Ectodermal cell (in vitro differentiated cells): ENCODE measurements at regions not wholly inside any gene's neighbourhood (a gene's known extent, or its start where the extent isn't known, plus 50 kb on each side); places are given as distances from the start of the nearest gene placed in this dataset.

ENCODE experiments used
- H3K27ac ChIP-seq: 2 replicates; pipeline ENCODE4 v1.7.0; 2013; ENCODE audit warnings: mild to moderate bottlenecking, low read depth, low read length; ENCODE audit not compliant: insufficient read depth, poor library complexity, severe bottlenecking
- H3K27me3 ChIP-seq: 2 replicates; pipeline ENCODE4 v1.7.0; 2013; ENCODE audit warnings: mild to moderate bottlenecking, low read length; ENCODE audit not compliant: insufficient read depth, control insufficient read depth, poor library complexity, severe bottlenecking
- H3K36me3 ChIP-seq: one replicate; pipeline ENCODE4 v1.7.0; 2013; ENCODE audit warnings: low read length; ENCODE audit not compliant: control insufficient read depth, insufficient read depth
- H3K4me1 ChIP-seq: one replicate; pipeline ENCODE4 v1.7.0; 2013; ENCODE audit warnings: low read length; ENCODE audit not compliant: control insufficient read depth, insufficient read depth
- H3K4me3 ChIP-seq: 2 replicates; pipeline ENCODE4 v1.7.0; 2013; ENCODE audit warnings: low read depth, low read length, control low read depth; ENCODE audit not compliant: insufficient read depth
- H3K9me3 ChIP-seq: 2 replicates; pipeline ENCODE4 v1.7.0; 2013; ENCODE audit warnings: mild to moderate bottlenecking, low read length, moderate library complexity; ENCODE audit not compliant: control insufficient read depth
- WGBS, 2 experiments: methylation state at CpG; one replicate each; pipeline ENCODE4 v1.1.7; 2013; ENCODE audit warnings: missing lambda C conversion rate in 2 of 2; 5-methylcytosine and 5-hydroxymethylcytosine counted together

DNA sequence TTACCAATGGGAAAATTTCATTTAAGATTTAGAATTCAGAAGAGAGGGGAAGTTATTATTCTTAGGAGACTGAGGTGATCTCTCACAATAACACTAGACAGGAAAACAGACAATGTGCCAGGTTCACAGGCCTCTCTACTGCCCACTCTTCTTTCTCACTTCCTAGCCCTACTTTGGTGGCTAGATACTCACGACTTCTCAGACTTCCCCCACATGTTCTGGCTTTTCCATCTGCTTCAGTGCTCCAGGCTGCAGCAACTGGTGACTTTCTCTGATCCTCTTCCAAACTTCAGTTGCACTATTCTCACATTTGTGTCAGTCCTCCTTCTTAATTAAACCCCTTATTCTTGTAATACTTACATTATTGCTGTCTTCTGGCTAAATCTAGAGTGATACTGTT, 208.7 kb upstream of the KCTD3 start:
- Histone ChIP-seq H3K4me1 (no peaks in the 10 kb centered on the region), H3K27ac (no peak overlapping the region), H3K9me3 (no peaks in the 10 kb centered on the region), H3K4me3 (no peak overlapping the region), H3K36me3 (no peaks in the 10 kb centered on the region), H3K27me3 (no peaks in the 10 kb centered on the region)
- WGBS, 2 experiments: 86 to 98% methylated on average over 1 of the region's 1 CpG

DNA sequence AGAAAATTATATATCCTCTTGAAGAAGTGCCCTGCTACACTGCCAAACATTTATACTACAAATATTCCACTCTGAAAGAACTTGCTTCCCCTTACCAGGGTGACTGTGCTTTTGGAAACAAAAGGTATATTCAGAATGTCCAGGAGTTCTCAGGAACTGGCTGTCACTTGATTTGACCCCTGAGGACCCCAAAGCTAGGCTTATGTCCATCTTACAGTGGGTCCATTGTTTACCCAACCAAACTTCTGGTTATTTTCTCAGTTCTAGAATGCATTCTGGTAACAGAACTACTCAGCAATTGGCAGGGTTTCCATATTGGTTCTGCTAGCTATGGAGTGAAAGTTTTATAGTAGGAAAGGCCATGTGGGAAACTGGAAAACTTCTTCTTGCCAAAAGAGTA, 207.1 kb upstream of the KCTD3 start:
- Histone ChIP-seq H3K4me1 (no peaks in the 10 kb centered on the region), H3K36me3 (no peaks in the 10 kb centered on the region), H3K27me3 (no peaks in the 10 kb centered on the region), H3K27ac (peak overlapping the region; percentile 16), H3K9me3 (no peaks in the 10 kb centered on the region), H3K4me3 (no peak overlapping the region)

GRCh38 chr1:215360758-215361157, 206.3 kb upstream of the KCTD3 start:
- H3K27me3 ChIP-seq: no peaks in the 10 kb centered on the region
- no peaks in the 10 kb centered on the region for H3K9me3 ChIP-seq
- no peaks in the 10 kb centered on the region for H3K4me1 ChIP-seq
- H3K4me3 ChIP-seq: no peak overlapping the region
- 100% methylated on average over 2 of the region's 2 CpGs; no CpG with 5 or more reads in 1 of the 2 experiments for WGBS, 2 experiments
- no peaks in the 10 kb centered on the region for H3K36me3 ChIP-seq
- H3K27ac ChIP-seq: no peak overlapping the region

GRCh38 chr1:215375381-215375780, 191.7 kb upstream of the KCTD3 start:
- Histone ChIP-seq H3K36me3 (no peaks in the 10 kb centered on the region), H3K9me3 (no peaks in the 10 kb centered on the region), H3K27ac (no peak overlapping the region), H3K4me3 (no peak overlapping the region), H3K4me1 (no peaks in the 10 kb centered on the region), H3K27me3 (no peaks in the 10 kb centered on the region)

GRCh38 chr1:215376544-215377264, 190.4 kb upstream of the KCTD3 start:
- Histone ChIP-seq H3K27me3 (no peaks in the 10 kb centered on the region), H3K4me3 (no peak overlapping the region), H3K36me3 (no peaks in the 10 kb centered on the region), H3K4me1 (no peaks in the 10 kb centered on the region), H3K27ac (no peak overlapping the region), H3K9me3 (no peaks in the 10 kb centered on the region)
- 90 to 96% methylated on average over 2 of the region's 2 CpGs for WGBS, 2 experiments

DNA sequence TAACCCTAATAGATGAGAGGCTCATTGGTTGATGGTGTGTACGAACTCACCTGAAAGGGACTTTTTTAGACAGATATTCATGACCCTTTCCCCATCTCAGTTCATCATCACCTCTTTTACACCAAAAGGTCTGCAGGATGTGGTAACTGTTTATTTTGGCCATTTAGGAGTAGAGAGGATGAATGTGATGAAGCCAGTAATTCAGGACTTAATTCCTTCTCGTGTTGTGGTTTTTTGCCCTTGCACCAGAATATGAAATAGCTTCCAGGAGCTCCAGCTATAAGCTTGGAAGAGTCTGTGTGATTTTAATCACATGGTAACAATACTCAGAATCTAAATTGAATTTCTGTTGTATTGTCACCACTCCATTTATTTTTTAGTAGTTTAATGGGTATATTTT, 189.4 kb upstream of the KCTD3 start:
- H3K4me1 ChIP-seq: no peaks in the 10 kb centered on the region
- H3K4me3 ChIP-seq: no peak overlapping the region
- H3K9me3 ChIP-seq: no peaks in the 10 kb centered on the region
- no peaks in the 10 kb centered on the region for H3K27me3 ChIP-seq
- 86 to 92% methylated on average over 1 to 2 of the region's 2 CpGs for WGBS, 2 experiments
- H3K36me3 ChIP-seq: no peaks in the 10 kb centered on the region
- no peak overlapping the region for H3K27ac ChIP-seq

GRCh38 chr1:215380566-215380965, 186.5 kb upstream of the KCTD3 start:
- H3K27ac ChIP-seq: no peak overlapping the region
- WGBS, 2 experiments: 82 to 100% methylated on average over 1 of the region's 1 CpG
- no peaks in the 10 kb centered on the region for H3K36me3 ChIP-seq
- H3K9me3 ChIP-seq: no peaks in the 10 kb centered on the region
- H3K27me3 ChIP-seq: no peaks in the 10 kb centered on the region
- no peaks in the 10 kb centered on the region for H3K4me1 ChIP-seq
- H3K4me3 ChIP-seq: no peak overlapping the region

DNA sequence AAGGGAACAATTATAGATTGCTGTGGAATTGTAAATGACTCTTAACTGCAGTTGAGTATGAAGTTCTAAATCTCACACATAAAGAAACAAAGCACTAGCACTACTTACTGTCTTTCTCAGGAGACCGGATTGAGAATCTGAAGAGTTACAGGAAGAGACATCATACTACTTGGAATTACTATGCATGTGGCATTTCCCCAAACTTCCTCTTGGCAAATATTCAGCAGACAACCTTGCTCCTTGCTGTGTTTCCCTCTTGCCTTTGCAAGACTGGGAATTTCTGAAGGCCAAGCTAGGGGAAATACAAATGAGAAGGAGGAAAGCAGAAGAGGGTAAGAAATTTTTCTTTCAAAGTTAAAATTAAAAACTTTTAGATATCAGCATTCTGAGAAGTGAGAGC, 173.6 kb upstream of the KCTD3 start:
- no peaks in the 10 kb centered on the region for H3K27me3 ChIP-seq
- WGBS, 2 experiments: 92 to 100% methylated on average over 1 of the region's 1 CpG

GRCh38 chr1:215394084-215394991, 172.8 kb upstream of the KCTD3 start:
- H3K27ac ChIP-seq: no peak overlapping the region
- no peaks in the 10 kb centered on the region for H3K4me1 ChIP-seq
- H3K4me3 ChIP-seq: no peak overlapping the region
- no peaks in the 10 kb centered on the region for H3K36me3 ChIP-seq
- no peaks in the 10 kb centered on the region for H3K27me3 ChIP-seq
- 95 to 97% methylated on average over 53 of the region's 53 CpGs for WGBS, 2 experiments
- no peaks in the 10 kb centered on the region for H3K9me3 ChIP-seq

More for the DNA sequence above, 173.6 kb upstream of the KCTD3 start:
- Histone ChIP-seq H3K9me3 (no peaks in the 10 kb centered on the region), H3K4me1 (no peaks in the 10 kb centered on the region), H3K36me3 (no peaks in the 10 kb centered on the region), H3K27ac (no peak overlapping the region), H3K4me3 (no peak overlapping the region)

- WGBS, 2 experiments: 92 to 94% methylated on average over 5 of the region's 5 CpGs
- H3K4me1 ChIP-seq: no peaks in the 10 kb centered on the region
- no peaks in the 10 kb centered on the region for H3K36me3 ChIP-seq
- H3K9me3 ChIP-seq: no peaks in the 10 kb centered on the region
- H3K4me3 ChIP-seq: no peak overlapping the region
- no peak overlapping the region for H3K27ac ChIP-seq
- H3K27me3 ChIP-seq: no peaks in the 10 kb centered on the region
Measured at GRCh38 chr1:215397106-215397505, 170.0 kb upstream of the KCTD3 start.
